ENCODE measurements at regions not wholly inside any gene's neighbourhood (a gene's known extent, or its start where the extent isn't known, plus 50 kb on each side); places are given as distances from the start of the nearest gene placed in this dataset.

- Histone ChIP-seq H3K36me3 (ENCODE audit: insufficient read depth, low read length) (no peaks in the 10 kb centered on the region), H3K9ac (ENCODE audit: insufficient read length) (peak overlapping the region; percentile 62), H3K4me3 (peak overlapping the region; percentile 62), H3K27ac (peak overlapping the region; percentile 94), H3K9me3 (ENCODE audit: low read depth, low read length) (no peaks in the 10 kb centered on the region; the same call in 1 of the 2 replicates)
- no peak; the same call in 1 of the 2 replicates for TF ChIP-seq POLR2AphosphoS5 (IDR thresholded peaks at IDR 0.05; ENCODE audit: borderline replicate concordance, low read depth, low read length)
- no peak for TF ChIP-seq FOXP2 (optimal IDR thresholded peaks at IDR 0.05; ENCODE audit: control extremely low read depth, extremely low read length, insufficient read depth)
- no peak for TF ChIP-seq EZH2 (IDR thresholded peaks at IDR 0.05)
- DNase-seq (ENCODE audit: low read depth, low spot score): peak; percentile 82
Measured at GRCh38 chr5:17132444-17133083, 84.9 kb upstream of the BASP1 start.

DNA sequence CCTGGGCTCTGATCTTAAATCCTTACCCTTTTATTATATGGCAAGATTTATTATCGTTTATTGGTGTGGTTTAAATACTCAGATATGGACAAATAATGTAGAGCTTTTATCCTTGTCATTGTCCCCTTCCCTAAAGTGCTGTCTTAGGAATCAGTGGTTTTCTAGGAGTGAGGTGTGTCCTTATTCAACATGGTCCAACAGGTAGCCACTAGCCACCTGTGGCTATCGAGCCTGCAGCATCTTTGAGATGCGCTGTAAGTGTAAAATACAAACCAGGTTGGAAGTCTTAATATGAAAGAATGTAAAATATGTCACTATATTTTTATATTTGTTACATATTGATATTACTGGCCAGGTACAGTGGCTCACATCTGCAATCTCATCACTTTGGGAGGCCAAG, 82.4 kb upstream of the BASP1 start:
- Histone ChIP-seq H3K9me3 (ENCODE audit: low read depth, low read length) (no peaks in the 10 kb centered on the region; the same call in 1 of the 2 replicates), H3K4me3 (no peak overlapping the region), H3K9ac (ENCODE audit: insufficient read length) (no peak overlapping the region), H3K36me3 (ENCODE audit: insufficient read depth, low read length) (no peaks in the 10 kb centered on the region), H3K27ac (no peak overlapping the region)
- TF ChIP-seq EZH2 (IDR thresholded peaks at IDR 0.05) (no peak), POLR2AphosphoS5 (IDR thresholded peaks at IDR 0.05; ENCODE audit: borderline replicate concordance, low read depth, low read length) (no peak), FOXP2 (optimal IDR thresholded peaks at IDR 0.05; ENCODE audit: control extremely low read depth, extremely low read length, insufficient read depth) (no peak)
- DNase-seq (ENCODE audit: low read depth, low spot score): no peak

DNA sequence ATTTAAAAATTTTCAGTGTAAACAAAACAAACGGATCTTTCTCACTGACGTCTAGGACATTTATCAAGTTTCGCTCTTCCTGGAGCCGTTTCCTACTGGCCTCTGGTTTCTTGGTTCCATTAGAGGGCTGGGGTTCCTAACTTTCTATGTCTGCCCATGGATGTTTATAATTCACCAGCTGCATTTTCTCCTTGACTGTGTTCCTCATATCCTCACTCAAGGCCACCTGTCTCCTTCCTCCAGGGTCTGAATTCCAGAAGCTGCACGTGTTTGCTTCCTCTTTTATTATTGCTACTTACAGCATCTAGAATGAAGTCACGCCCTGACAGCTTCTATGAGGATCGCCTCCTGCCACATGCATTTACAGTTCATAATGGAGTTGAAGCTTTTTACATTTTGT, 74.1 kb upstream of the BASP1 start:
- H3K36me3 ChIP-seq (ENCODE audit: insufficient read depth, low read length): no peaks in the 10 kb centered on the region
- no peak overlapping the region for H3K4me3 ChIP-seq
- no peak overlapping the region for H3K9ac ChIP-seq (ENCODE audit: insufficient read length)
- no peak for DNase-seq (ENCODE audit: low read depth, low spot score)
- H3K27ac ChIP-seq: peak overlapping the region; percentile 67; the same call in 1 of the 2 replicates
- no peak for TF ChIP-seq EZH2 (IDR thresholded peaks at IDR 0.05)
- no peak for TF ChIP-seq FOXP2 (optimal IDR thresholded peaks at IDR 0.05; ENCODE audit: control extremely low read depth, extremely low read length, insufficient read depth)
- TF ChIP-seq POLR2AphosphoS5 (IDR thresholded peaks at IDR 0.05; ENCODE audit: borderline replicate concordance, low read depth, low read length): no peak
- H3K9me3 ChIP-seq (ENCODE audit: low read depth, low read length): no peaks in the 10 kb centered on the region

DNA sequence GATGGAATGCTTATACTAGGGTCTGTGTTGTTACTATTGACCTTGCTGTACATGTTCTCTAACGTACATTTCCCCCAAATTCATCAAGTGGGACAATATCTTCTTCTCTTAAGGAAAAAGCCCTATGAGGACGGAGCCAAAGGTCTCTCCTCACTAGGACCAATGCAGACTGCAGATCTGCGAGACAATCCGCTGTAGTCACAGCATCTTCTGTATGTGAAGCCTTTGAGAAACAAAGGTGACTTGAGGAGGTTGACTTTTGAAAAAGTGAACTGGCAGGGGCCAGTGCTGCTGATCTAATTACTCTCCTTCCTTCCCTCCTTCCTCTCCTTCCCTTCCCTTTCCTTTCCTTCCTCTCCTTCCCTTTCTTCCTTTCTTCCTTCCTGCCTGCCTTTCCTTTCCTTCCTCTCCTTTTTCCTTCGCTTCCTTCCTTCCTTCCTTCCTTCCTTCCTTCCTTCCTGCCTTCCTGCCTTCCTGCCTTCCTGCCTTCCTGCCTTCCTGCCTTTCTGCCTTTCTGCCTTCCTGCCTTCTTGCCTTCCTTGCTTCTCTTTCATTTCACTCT, 71.1 kb upstream of the BASP1 start:
- DNase-seq (ENCODE audit: low read depth, low spot score): peak; percentile 59
- H3K9ac ChIP-seq (ENCODE audit: insufficient read length): peak overlapping the region; percentile 43

GRCh38 chr5:17147170-17147569, 70.3 kb upstream of the BASP1 start:
- no peak for DNase-seq (ENCODE audit: low read depth, low spot score)
- Histone ChIP-seq H3K9me3 (ENCODE audit: low read depth, low read length) (no peaks in the 10 kb centered on the region), H3K9ac (ENCODE audit: insufficient read length) (no peak overlapping the region), H3K36me3 (ENCODE audit: insufficient read depth, low read length) (no peaks in the 10 kb centered on the region), H3K4me3 (no peak overlapping the region), H3K27ac (peak overlapping the region; percentile 96)
- TF ChIP-seq EZH2 (IDR thresholded peaks at IDR 0.05) (no peak), POLR2AphosphoS5 (IDR thresholded peaks at IDR 0.05; ENCODE audit: borderline replicate concordance, low read depth, low read length) (no peak), FOXP2 (optimal IDR thresholded peaks at IDR 0.05; ENCODE audit: control extremely low read depth, extremely low read length, insufficient read depth) (no peak)

More for the DNA sequence above, 71.1 kb upstream of the BASP1 start:
- Histone ChIP-seq H3K27ac (peak overlapping the region; percentile 96), H3K9me3 (ENCODE audit: low read depth, low read length) (no peaks in the 10 kb centered on the region), H3K4me3 (no peak overlapping the region), H3K36me3 (ENCODE audit: insufficient read depth, low read length) (no peaks in the 10 kb centered on the region)
- no peak for TF ChIP-seq FOXP2 (optimal IDR thresholded peaks at IDR 0.05; ENCODE audit: control extremely low read depth, extremely low read length, insufficient read depth)
- TF ChIP-seq POLR2AphosphoS5 (IDR thresholded peaks at IDR 0.05; ENCODE audit: borderline replicate concordance, low read depth, low read length): peak; percentile 54; the same call in 1 of the 2 replicates

GRCh38 chr5:17147617-17148016, 69.8 kb upstream of the BASP1 start:
- H3K4me3 ChIP-seq: no peak overlapping the region
- H3K36me3 ChIP-seq (ENCODE audit: insufficient read depth, low read length): no peaks in the 10 kb centered on the region
- no peak for DNase-seq (ENCODE audit: low read depth, low spot score)
- no peak overlapping the region for H3K9ac ChIP-seq (ENCODE audit: insufficient read length)
- no peak for TF ChIP-seq FOXP2 (optimal IDR thresholded peaks at IDR 0.05; ENCODE audit: control extremely low read depth, extremely low read length, insufficient read depth)
- no peak for TF ChIP-seq EZH2 (IDR thresholded peaks at IDR 0.05)
- TF ChIP-seq POLR2AphosphoS5 (IDR thresholded peaks at IDR 0.05; ENCODE audit: borderline replicate concordance, low read depth, low read length): no peak
- H3K27ac ChIP-seq: peak overlapping the region; percentile 96
- H3K9me3 ChIP-seq (ENCODE audit: low read depth, low read length): no peaks in the 10 kb centered on the region

GRCh38 chr5:17148481-17148880, 69.0 kb upstream of the BASP1 start:
- Histone ChIP-seq H3K4me3 (no peak overlapping the region), H3K9me3 (ENCODE audit: low read depth, low read length) (no peaks in the 10 kb centered on the region), H3K9ac (ENCODE audit: insufficient read length) (no peak overlapping the region), H3K36me3 (ENCODE audit: insufficient read depth, low read length) (no peaks in the 10 kb centered on the region), H3K27ac (no peak overlapping the region)
- DNase-seq (ENCODE audit: low read depth, low spot score): no peak
- TF ChIP-seq FOXP2 (optimal IDR thresholded peaks at IDR 0.05; ENCODE audit: control extremely low read depth, extremely low read length, insufficient read depth) (no peak), POLR2AphosphoS5 (IDR thresholded peaks at IDR 0.05; ENCODE audit: borderline replicate concordance, low read depth, low read length) (no peak), EZH2 (IDR thresholded peaks at IDR 0.05) (no peak)

DNA sequence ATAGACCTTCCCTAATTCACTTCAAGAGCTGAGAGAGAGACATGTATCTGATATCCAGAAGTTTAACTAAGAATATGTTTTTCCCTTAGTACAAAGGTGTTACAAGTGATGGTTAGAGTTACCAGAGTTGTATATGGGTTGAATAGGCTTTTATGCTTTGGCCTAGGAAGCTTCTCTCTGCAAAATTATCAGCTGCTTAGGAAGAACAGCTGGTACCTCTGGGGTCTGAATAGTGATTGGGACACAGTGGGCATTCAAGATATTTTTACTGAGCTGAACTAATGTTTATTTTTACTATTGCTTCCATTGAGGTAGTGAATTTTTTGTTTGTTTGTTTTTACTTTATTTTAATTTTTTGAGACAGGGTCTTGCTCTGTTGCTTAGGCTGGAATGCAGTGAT, 67.6 kb upstream of the BASP1 start:
- H3K36me3 ChIP-seq (ENCODE audit: insufficient read depth, low read length): no peaks in the 10 kb centered on the region
- TF ChIP-seq EZH2 (IDR thresholded peaks at IDR 0.05): no peak
- no peak for TF ChIP-seq FOXP2 (optimal IDR thresholded peaks at IDR 0.05; ENCODE audit: control extremely low read depth, extremely low read length, insufficient read depth)
- no peak for TF ChIP-seq POLR2AphosphoS5 (IDR thresholded peaks at IDR 0.05; ENCODE audit: borderline replicate concordance, low read depth, low read length)

More for the DNA sequence above, 67.6 kb upstream of the BASP1 start:
- DNase-seq (ENCODE audit: low read depth, low spot score): no peak
- peak overlapping the region; percentile 52 for H3K27ac ChIP-seq
- H3K4me3 ChIP-seq: no peak overlapping the region
- H3K9me3 ChIP-seq (ENCODE audit: low read depth, low read length): no peaks in the 10 kb centered on the region
- H3K9ac ChIP-seq (ENCODE audit: insufficient read length): no peak overlapping the region
